PC-9 (cell line): ENCODE measurements at regions not wholly inside any gene's neighbourhood (a gene's known extent, or its start where the extent isn't known, plus 50 kb on each side); places are given as distances from the start of the nearest gene placed in this dataset.

Source experiments
- BruUV-seq: library from RNA; stranded (reverse); fragments of 400-500 nt; replicated peaks from 2 replicates; lab custom pipeline; 2021; lab: Mats Ljungman, UMichigan
- CTCF ChIA-PET: fragments of 300-600 bp; sonication (Branson Sonifier 250); formaldehyde crosslinking; loops from one replicate; lab custom pipeline; 2022; ENCODE audit warnings: antibody characterized with exemption; lab: Charles Lee
- POLR2A ChIA-PET: fragments of 300-600 bp; sonication (Branson Sonifier 250); formaldehyde crosslinking; loops from one replicate; lab custom pipeline; 2022; ENCODE audit warnings: antibody characterized with exemption; ENCODE audit not compliant: unreplicated experiment; lab: Charles Lee
- DNase-seq, 2 experiments: peaks; one replicate each; pipeline versions ENCODE4 v3.0.0 to v3.0.0-alpha.2; 2015 to 2022; ENCODE audit warnings: mixed read lengths in 1 of 2
- H2AFZ ChIP-seq: fragments of 200-600 bp; sonication (generic); 2 replicates; pipeline ENCODE4 v1.8.1; 2017; ENCODE audit warnings: antibody characterized with exemption
- H3F3A ChIP-seq: fragments of 200-600 bp; sonication (generic); 2 replicates; pipeline ENCODE4 v1.8.1; 2017; ENCODE audit warnings: antibody characterized with exemption, mild to moderate bottlenecking, low read depth; ENCODE audit not compliant: insufficient read depth
- H3K27ac ChIP-seq: fragments of 200-600 bp; sonication (generic); 2 replicates; pipeline ENCODE4 v1.6.1; 2016; ENCODE audit warnings: mixed run types
- H3K27me3 ChIP-seq: fragments of 200-600 bp; sonication (generic); 2 replicates; pipeline ENCODE4 v1.6.1; 2016; ENCODE audit warnings: low read depth, mixed run types; ENCODE audit not compliant: insufficient read depth
- H3K36me3 ChIP-seq: fragments of 200-600 bp; sonication (generic); 2 replicates; pipeline ENCODE4 v1.6.1; 2016; ENCODE audit warnings: low read depth, mixed run types
- H3K4me1 ChIP-seq: fragments of 200-600 bp; sonication (generic); replicated peaks from 2 replicates; pipeline ENCODE4 v1.6.1; 2016; ENCODE audit warnings: mixed run types; ENCODE audit not compliant: insufficient read depth
- H3K4me2 ChIP-seq: fragments of 200-600 bp; sonication (generic); 2 replicates; pipeline ENCODE4 v1.6.1; 2017; ENCODE audit warnings: mixed run types
- H3K4me3 ChIP-seq: fragments of 200-600 bp; sonication (generic); 2 replicates; pipeline ENCODE4 v1.6.1; 2016; ENCODE audit warnings: mixed run types
- H3K79me2 ChIP-seq: fragments of 200-600 bp; sonication (generic); 2 replicates; pipeline ENCODE4 v1.6.1; 2017; ENCODE audit warnings: low read depth, mixed run types
- H3K9me2 ChIP-seq: fragments of 200-600 bp; sonication (generic); 2 replicates; pipeline ENCODE4 v1.8.1; 2017; ENCODE audit warnings: mild to moderate bottlenecking; ENCODE audit not compliant: insufficient read depth
- H3K9me3 ChIP-seq: fragments of 200-600 bp; sonication (generic); 2 replicates; pipeline ENCODE4 v1.8.1; 2016; ENCODE audit warnings: low read depth; ENCODE audit not compliant: insufficient read depth
- H4K20me1 ChIP-seq: fragments of 200-600 bp; sonication (generic); 2 replicates; pipeline ENCODE4 v1.8.1; 2017; ENCODE audit not compliant: insufficient read depth
- EZH2 ChIP-seq: fragments of 200-600 bp; sonication (generic); IDR thresholded peaks from 2 replicates; pipeline ENCODE4 v1.8.0; 2017; ENCODE audit warnings: antibody characterized with exemption, low read depth
- intact Hi-C: fragments of 100-400 bp; cut with micrococcal nuclease; formaldehyde crosslinking; loops from one replicate; pipeline ENCODE4 v1.10.0; 2022; ENCODE audit not compliant: unreplicated experiment
- TF ChIP-seq, protein P1 (sequence below): fragments of 200-600 bp; sonication (generic); conservative IDR thresholded peaks from 2 replicates; pipeline ENCODE4 v1.6.1; 2017; ENCODE audit warnings: mixed run types, antibody characterized with exemption, mild to moderate bottlenecking, moderate library complexity

DNA sequence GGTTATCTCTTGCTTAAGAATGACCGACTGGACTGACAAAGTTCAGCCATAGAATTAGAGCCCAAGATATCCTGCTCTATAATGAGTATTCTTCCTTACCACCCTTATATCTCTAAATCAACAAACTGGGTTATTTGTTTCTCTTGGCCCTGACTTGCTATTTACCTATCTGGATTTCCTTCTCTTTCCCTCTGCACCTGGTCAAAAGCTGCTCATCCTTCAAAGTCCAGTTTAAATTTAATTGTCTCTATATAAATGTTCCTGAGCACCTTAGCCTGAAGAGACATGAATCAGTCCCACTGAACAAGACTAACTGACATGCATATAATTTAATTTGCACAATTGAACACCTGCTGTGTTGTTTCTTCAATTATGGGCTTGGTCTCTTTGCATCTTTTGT lies 127.1 kb upstream of the KCNJ15 start:
- no peak for TF ChIP-seq EZH2
- TF ChIP-seq, protein P1, sequence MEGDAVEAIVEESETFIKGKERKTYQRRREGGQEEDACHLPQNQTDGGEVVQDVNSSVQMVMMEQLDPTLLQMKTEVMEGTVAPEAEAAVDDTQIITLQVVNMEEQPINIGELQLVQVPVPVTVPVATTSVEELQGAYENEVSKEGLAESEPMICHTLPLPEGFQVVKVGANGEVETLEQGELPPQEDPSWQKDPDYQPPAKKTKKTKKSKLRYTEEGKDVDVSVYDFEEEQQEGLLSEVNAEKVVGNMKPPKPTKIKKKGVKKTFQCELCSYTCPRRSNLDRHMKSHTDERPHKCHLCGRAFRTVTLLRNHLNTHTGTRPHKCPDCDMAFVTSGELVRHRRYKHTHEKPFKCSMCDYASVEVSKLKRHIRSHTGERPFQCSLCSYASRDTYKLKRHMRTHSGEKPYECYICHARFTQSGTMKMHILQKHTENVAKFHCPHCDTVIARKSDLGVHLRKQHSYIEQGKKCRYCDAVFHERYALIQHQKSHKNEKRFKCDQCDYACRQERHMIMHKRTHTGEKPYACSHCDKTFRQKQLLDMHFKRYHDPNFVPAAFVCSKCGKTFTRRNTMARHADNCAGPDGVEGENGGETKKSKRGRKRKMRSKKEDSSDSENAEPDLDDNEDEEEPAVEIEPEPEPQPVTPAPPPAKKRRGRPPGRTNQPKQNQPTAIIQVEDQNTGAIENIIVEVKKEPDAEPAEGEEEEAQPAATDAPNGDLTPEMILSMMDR: no peak
- H3K4me2 ChIP-seq: no peak overlapping the region
- no peaks in the 10 kb centered on the region for H3K9me3 ChIP-seq
- CTCF ChIA-PET: no interaction called here
- H2AFZ ChIP-seq: no peak overlapping the region
- no peak overlapping the region for H3K27ac ChIP-seq
- no peaks in the 10 kb centered on the region for H3K9me2 ChIP-seq
- POLR2A ChIA-PET: no interaction called here
- no peak overlapping the region for H3K4me3 ChIP-seq
- H3K36me3 ChIP-seq: no peaks in the 10 kb centered on the region
- H3F3A ChIP-seq: no peaks in the 10 kb centered on the region
- peaks cover 12% of the 10 kb centered on the region; the same call in 1 of the 2 replicates for H3K27me3 ChIP-seq
- no peaks in the 10 kb centered on the region for H4K20me1 ChIP-seq
- no TSS peak for BruUV-seq
- no peaks in the 10 kb centered on the region for H3K4me1 ChIP-seq
- no peaks in the 10 kb centered on the region for H3K79me2 ChIP-seq
- DNase-seq: no peak
- intact Hi-C loops: loop anchor here (5.0 to 10.0 kb wide), 2 partner anchors 415 to 632 kb away; no protein-coding TSS in a partner anchor

DNA sequence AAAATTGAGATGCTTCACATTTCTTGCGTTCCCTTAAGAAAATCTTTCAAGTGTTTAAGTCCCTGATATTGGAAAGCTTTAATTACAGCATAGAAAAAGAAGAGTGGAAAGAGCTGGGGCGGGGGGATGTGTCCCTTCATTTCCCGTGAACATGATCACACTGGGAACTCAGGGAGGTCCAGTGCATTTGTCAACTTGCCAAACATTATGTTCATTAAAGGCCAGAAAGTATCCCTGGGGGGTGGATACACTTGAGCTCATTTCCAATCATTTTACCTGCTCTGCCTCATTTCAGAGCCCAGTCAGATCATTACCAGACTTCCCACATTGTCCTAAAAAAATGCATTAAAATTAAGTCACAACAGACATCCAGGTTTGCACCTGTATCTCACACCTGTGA lies 123.6 kb upstream of the KCNJ15 start:
- no TSS peak for BruUV-seq
- intact Hi-C loops: no loop called here

DNA sequence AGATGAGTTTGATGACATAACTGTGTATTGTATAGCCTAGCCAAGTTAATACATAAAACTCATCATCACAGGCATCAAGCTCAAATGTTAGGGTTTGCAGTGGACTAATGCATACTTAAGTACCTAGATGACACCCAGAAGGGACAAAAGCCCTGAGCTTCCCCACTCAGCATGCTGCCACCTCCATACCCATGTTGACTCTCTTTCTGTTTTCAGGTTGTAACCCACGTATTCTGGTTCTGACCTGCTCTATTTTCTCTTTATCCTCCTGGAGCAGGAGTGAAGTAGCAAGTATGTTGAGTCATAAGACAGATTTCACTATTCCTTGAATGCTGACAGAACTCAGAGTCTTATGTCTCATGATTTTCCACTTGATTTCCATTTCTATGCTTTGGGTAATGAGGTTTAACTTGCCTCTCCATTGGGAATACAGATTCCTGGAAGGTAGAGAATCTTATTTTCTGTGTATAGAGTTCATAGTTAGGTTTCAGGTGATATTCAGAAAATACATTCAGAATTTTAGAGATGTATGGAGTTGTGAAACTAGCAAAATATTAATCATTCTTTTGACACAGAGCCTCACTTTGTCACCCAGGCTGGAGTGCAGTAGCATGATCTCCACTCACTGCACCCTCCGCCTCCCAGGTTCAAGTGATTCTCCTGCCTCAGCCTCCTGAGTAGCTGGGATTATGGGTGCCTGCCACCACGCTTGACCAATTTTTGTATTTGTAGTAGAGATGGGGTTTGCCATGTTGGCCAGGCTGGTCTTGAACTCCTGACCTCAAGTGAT lies 122.5 kb upstream of the KCNJ15 start:
- Histone ChIP-seq H3K27ac (no peak overlapping the region), H3K4me1 (no peaks in the 10 kb centered on the region), H3K27me3 (peaks cover 12% of the 10 kb centered on the region; the same call in 1 of the 2 replicates), H3K9me3 (no peaks in the 10 kb centered on the region), H3K9me2 (no peaks in the 10 kb centered on the region), H3K36me3 (no peaks in the 10 kb centered on the region), H2AFZ (no peak overlapping the region), H3K4me2 (no peak overlapping the region), H4K20me1 (no peaks in the 10 kb centered on the region), H3K79me2 (no peaks in the 10 kb centered on the region), H3F3A (no peaks in the 10 kb centered on the region), H3K4me3 (no peak overlapping the region)
- CTCF ChIA-PET: no interaction called here
- no peak for TF ChIP-seq EZH2
- TF ChIP-seq, protein P1: no peak
- DNase-seq: no peak
- POLR2A ChIA-PET: no interaction called here
- intact Hi-C loops: no loop called here
- no TSS peak for BruUV-seq

More for the DNA sequence above, 123.6 kb upstream of the KCNJ15 start:
- Histone ChIP-seq H2AFZ (no peak overlapping the region), H3K36me3 (no peaks in the 10 kb centered on the region), H3K79me2 (no peaks in the 10 kb centered on the region), H3K4me3 (no peak overlapping the region), H3K9me2 (no peaks in the 10 kb centered on the region), H3K4me1 (no peaks in the 10 kb centered on the region), H3K27ac (no peak overlapping the region), H3K9me3 (no peaks in the 10 kb centered on the region), H4K20me1 (no peaks in the 10 kb centered on the region), H3F3A (no peaks in the 10 kb centered on the region), H3K27me3 (peaks cover 12% of the 10 kb centered on the region; the same call in 1 of the 2 replicates), H3K4me2 (no peak overlapping the region)
- TF ChIP-seq, protein P1: no peak
- no peak for TF ChIP-seq EZH2
- DNase-seq: no peak
- ChIA-PET CTCF (no interaction called here), POLR2A (no interaction called here)
